GM12865 (cell line): ENCODE measurements at regions not wholly inside any gene's neighbourhood (a gene's known extent, or its start where the extent isn't known, plus 50 kb on each side); places are given as distances from the start of the nearest gene placed in this dataset.
"Not testable (repeated sequence)": the region's sequence is repeated elsewhere in the genome, so short reads cannot be mapped to it uniquely, and the experiment has no call there.

Source experiments
- DNase-seq: peaks from one replicate; pipeline ENCODE4 v3.0.0; 2010; ENCODE audit warnings: low read depth
- H3K4me3 ChIP-seq: 2 replicates; pipeline ENCODE4 v1.5.1; 2011; ENCODE audit warnings: mild to moderate bottlenecking, low read depth, low read length, control low read depth
- TF ChIP-seq, protein P1 (sequence below): IDR thresholded peaks from 2 replicates; pipeline ENCODE4 v1.5.1; 2011; ENCODE audit warnings: low read length, control low read depth, low read depth, inconsistent platforms; ENCODE audit not compliant: insufficient read depth; ENCODE audit errors: missing control alignments

DNA sequence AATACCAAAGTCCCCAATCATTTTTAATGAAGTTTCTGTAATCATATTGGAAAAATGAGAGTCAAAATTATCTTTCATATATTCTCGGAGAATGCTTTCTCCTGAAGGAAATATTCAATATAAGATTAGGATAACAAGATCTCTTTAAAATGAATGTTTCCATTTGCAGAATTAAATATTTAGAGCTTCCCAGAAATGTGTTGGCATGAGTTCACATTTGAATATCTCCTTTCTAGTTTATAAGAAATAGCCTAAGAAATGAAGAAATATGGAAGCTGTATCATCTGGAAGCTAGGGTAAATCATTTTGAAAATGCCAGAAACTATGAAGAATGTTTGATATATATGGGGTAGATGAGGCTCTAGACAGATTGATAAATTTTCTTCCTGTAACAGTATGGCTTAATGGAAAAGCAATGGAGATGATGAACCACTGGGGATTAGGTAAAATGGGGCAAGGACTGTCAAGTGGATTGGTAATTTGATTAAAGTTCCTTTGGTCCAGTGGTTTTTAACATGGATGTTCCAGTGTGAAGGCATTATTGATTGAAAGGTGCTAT is 184.6 kb upstream of the ZNF804A start:
- no peak overlapping the region for H3K4me3 ChIP-seq
- TF ChIP-seq, protein P1, sequence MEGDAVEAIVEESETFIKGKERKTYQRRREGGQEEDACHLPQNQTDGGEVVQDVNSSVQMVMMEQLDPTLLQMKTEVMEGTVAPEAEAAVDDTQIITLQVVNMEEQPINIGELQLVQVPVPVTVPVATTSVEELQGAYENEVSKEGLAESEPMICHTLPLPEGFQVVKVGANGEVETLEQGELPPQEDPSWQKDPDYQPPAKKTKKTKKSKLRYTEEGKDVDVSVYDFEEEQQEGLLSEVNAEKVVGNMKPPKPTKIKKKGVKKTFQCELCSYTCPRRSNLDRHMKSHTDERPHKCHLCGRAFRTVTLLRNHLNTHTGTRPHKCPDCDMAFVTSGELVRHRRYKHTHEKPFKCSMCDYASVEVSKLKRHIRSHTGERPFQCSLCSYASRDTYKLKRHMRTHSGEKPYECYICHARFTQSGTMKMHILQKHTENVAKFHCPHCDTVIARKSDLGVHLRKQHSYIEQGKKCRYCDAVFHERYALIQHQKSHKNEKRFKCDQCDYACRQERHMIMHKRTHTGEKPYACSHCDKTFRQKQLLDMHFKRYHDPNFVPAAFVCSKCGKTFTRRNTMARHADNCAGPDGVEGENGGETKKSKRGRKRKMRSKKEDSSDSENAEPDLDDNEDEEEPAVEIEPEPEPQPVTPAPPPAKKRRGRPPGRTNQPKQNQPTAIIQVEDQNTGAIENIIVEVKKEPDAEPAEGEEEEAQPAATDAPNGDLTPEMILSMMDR, result no peak
- no peak for DNase-seq

DNA sequence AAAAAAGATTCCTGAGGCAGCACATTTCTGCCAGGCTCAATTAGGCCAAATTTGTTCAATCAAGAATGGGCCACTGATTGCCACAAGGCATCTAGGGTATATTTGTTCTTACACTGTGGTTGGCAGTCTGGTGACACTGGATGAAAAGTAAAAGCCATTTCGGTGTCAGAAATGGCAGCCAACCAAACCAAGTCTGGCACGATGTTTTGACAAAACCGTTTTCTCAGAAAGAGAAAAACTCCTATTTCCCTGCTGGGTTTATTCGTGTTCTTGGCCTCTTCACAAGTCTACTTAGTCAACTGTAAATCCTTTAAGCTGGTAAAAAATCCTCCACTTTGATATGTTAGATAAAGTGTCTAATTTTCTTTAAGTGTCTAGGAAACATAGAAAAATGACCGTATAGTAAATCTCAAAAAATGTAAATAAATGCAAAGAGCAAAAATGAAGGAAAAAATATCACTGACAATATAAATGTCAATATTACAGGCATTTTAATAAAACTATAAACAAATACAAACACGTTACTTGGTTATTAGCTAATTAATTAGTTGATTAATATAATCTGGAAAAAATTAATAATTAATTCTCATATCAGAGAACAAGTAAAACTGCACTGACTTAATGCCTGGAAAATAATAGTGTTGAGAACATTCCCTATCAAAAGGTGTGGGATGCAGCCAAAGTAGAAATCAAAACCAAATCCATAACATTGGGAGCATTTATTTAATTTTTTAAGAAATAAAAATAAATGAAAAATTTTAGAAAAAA is 182.0 kb upstream of the ZNF804A start:
- DNase-seq, result no peak
- H3K4me3 ChIP-seq, result no peak overlapping the region
- TF ChIP-seq, protein P1, result no peak

DNA sequence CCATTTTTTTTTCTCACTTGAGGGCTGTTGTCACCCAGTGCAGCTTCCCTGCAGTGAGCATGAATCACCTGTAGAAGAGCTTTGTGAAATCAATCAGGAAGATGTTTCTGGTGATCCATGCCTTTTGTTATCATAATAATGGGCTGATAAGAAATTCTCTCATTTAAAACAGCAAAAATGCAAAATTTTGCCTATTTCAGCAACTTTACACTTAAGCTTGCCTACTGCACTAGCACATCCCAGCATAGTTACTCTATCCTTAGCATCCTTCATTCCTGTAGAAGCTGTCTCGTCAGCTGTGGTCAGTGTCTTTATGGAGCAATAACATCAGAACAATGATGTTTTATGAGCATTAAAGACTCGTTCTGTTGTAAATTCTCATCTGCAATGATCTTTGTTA is 178.6 kb upstream of the ZNF804A start:
- no peak for DNase-seq
- TF ChIP-seq, protein P1, result no peak
- no peak overlapping the region for H3K4me3 ChIP-seq

DNA sequence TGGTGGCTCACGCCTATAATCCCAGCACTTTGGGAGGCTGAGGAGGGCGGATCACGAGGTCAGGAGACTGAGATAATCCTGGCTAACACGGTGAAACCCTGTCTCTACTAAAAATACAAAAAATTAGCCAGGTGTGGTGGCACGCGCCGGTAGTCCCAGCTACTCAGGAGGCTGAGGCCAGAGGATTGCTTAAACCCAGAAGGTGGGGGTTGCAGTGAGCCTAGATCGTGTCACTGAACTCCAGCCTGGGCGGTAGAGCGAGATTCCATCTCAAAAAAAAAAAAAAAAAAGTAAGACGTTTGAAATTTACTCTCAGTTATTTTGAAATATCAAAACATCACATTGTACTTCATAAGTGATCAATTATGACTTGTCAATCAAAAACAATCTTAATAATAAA is 176.9 kb upstream of the ZNF804A start:
- DNase-seq, H3K4me3 ChIP-seq: not testable (repeated sequence)

DNA sequence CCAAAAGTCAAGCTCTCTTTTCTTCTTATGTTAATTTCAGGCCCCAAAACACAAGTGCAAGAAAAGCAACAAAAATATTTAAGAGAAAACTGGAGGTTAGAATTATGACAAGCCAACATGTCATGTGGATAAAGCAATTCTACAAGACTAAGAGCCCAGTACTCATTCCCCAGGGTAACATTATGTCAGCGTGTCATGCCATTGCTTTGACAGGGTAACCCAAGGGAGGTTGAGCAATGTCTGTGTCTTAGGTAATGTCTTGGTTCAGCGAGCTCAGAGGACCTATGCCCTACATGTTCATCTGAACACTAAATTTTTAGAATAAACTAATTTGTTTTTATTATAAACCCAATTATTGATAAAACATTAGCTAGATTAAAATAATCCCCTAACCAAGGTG is 173.2 kb upstream of the ZNF804A start:
- H3K4me3 ChIP-seq, result no peak overlapping the region
- TF ChIP-seq, protein P1, result no peak
- DNase-seq, result no peak

DNA sequence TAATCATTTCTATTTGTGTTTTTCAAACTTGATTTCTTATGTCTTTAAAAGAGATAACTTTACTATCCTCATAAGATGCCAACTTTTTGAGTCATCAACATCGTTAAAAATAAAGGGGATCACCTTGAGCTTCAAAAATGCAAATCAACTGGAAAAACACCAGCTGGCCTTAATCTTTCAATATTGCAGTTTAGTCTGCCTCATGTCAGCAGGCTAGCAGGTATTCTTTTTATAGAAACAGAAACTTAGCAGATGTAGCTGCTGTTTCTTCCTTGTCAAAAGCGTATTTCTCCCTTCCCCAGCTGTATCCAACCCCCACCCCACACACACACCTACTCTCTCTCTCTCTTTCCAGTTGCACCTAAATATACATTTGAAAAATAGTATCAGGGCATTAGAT is 154.1 kb upstream of the ZNF804A start:
- peak; percentile 77 for DNase-seq
- TF ChIP-seq, protein P1, result no peak
- H3K4me3 ChIP-seq, result no peak overlapping the region

DNA sequence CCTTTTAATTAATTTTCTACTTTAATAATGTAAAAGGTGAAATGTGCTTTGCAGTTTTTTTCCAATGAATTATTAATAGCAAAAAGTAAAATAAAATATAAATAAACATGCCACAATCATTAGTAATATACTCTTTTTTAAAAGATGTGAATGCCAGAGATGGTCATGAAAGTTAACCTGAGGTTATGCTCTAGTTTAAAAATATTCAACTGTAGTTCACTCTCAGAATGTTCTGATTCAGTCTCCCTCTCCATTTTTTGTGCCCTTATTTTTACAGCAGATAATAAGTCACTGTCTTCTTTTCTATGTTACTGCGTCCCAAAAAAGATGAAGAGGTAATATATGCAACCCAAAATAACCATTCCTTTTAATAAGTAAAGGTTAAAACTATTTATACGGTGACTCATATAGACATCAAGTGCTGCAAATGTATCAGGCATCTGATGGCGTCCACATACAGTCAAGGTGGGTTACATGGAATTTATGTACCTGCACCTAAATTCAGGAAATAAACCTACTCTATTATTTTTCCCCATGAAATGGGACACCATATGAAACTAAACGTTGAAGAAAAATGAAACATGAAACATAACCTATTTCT is 153.6 kb upstream of the ZNF804A start:
- no peak for DNase-seq
- TF ChIP-seq, protein P1, result no peak
- H3K4me3 ChIP-seq, result no peak overlapping the region
